GM10248 (cell line): ENCODE measurements at regions not wholly inside any gene's neighbourhood (a gene's known extent, or its start where the extent isn't known, plus 50 kb on each side); places are given as distances from the start of the nearest gene placed in this dataset.

ENCODE experiments used
- CTCF ChIA-PET: fragments of 300-600 bp; sonication (Branson Sonifier 250); formaldehyde crosslinking; extraction: SDS; loops from one replicate; lab custom pipeline; 2021; ENCODE audit warnings: antibody characterized with exemption; lab: Yijun Ruan, JAX
- POLR2A ChIA-PET: fragments of 350-650 bp; sonication (Branson Sonifier 250); formaldehyde crosslinking; extraction: SDS; loops from one replicate; lab custom pipeline; 2020; ENCODE audit warnings: antibody characterized with exemption; lab: Yijun Ruan, JAX
- DNase-seq: peaks from one replicate; pipeline ENCODE4 v3.0.0; 2012; ENCODE audit errors: extremely low spot score
- CTCF ChIP-seq: IDR thresholded peaks from 2 replicates; pipeline ENCODE4 v1.5.1; 2012; ENCODE audit warnings: mild to moderate bottlenecking, low read depth; ENCODE audit errors: extremely low read depth, missing control alignments, control extremely low read depth

- TF ChIP-seq CTCF = no peak
- ChIA-PET CTCF (no interaction called here), POLR2A (no interaction called here)
- no peak for DNase-seq
Measured at GRCh38 chr18:37935086-37935485, 369.5 kb upstream of the CELF4 start.

DNA sequence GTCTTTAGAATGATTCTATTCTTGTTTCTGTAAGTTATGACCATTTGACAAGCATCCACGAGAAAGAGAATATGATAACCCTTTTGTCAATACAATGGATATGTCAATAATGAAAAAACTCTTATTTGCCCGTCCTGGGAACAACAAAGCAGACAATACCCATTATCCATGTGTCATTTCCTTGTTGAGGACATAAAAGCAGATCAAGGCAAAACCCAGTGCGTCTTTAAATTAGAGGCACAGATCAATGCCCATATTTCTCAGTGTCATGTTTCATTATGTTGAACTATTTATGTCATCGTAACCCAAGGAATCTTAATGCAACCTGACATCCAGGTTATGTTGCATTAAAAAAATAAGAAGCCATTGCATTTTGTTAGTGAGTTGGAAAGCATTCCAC lies 365.0 kb upstream of the CELF4 start:
- CTCF ChIA-PET = no interaction called here
- POLR2A ChIA-PET = no interaction called here
- no peak for TF ChIP-seq CTCF
- DNase-seq = no peak

GRCh38 chr18:37922162-37922561 lies 356.6 kb upstream of the CELF4 start:
- ChIA-PET POLR2A (no interaction called here), CTCF (no interaction called here)
- TF ChIP-seq CTCF = no peak

DNA sequence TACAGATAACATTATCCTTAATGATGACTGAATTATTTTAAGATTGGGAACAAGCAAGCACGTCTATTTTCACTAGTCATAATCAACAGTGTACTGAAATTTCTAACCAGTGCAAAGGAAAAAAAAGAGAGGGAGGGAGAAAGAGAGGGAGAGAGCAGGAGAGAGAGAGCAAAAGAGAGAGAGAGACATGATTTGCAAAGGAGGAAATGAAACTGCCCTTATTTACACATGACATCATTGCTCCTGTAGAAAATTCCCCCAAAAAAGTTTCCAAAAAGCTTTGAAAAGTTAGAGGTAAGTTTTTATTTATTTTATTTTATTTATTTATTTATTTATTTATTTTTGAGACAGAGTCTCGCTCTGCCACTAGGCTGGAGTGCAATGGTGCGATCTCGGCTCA lies 355.3 kb upstream of the CELF4 start:
- POLR2A ChIA-PET = no interaction called here

More at GRCh38 chr18:37922162-37922561, 356.6 kb upstream of the CELF4 start:
- no peak for DNase-seq

DNA sequence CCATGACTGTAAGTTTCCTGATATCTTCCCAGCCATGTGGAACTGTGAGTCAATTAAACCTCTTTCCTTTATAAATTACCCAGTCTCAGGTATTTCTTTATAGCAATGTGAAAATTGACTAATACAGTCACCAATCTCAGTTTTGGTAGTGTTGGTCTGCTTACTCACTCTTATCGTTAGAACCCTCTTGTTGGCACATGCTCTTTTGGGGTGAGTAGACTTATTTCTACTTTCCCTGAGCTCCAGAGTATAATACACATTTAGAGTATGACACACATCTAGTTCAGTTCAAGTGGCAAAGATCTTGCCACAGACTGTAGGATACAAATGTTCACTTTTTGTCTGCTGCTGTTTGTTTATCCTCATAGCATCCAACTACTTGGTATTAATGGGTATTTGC lies 347.5 kb upstream of the CELF4 start:
- POLR2A ChIA-PET = no interaction called here
- CTCF ChIA-PET = no interaction called here
- TF ChIP-seq CTCF = no peak
- no peak for DNase-seq

More for the DNA sequence above, 355.3 kb upstream of the CELF4 start:
- no peak for TF ChIP-seq CTCF
- no peak for DNase-seq
- CTCF ChIA-PET = no interaction called here

- CTCF ChIA-PET = no interaction called here
- no peak for TF ChIP-seq CTCF
- DNase-seq = no peak
- POLR2A ChIA-PET = no interaction called here
Measured at GRCh38 chr18:37902344-37902743, 336.7 kb upstream of the CELF4 start.

- CTCF ChIA-PET = no interaction called here
- no peak for TF ChIP-seq CTCF
- POLR2A ChIA-PET = no interaction called here
Measured at GRCh38 chr18:37900326-37900725, 334.7 kb upstream of the CELF4 start.

More at GRCh38 chr18:37900326-37900725, 334.7 kb upstream of the CELF4 start:
- DNase-seq = no peak
